OCI-LY7 (cell line): ENCODE measurements at regions not wholly inside any gene's neighbourhood (a gene's known extent, or its start where the extent isn't known, plus 50 kb on each side); places are given as distances from the start of the nearest gene placed in this dataset.

ENCODE experiments used
- BruUV-seq: library from RNA; stranded (reverse); fragments of 400-500 nt; replicated peaks from 2 replicates; lab custom pipeline; 2021; lab: Mats Ljungman, UMichigan
- CTCF ChIA-PET: fragments of 300-600 bp; sonication (Branson Sonifier 250); formaldehyde crosslinking; loops from one replicate; lab custom pipeline; 2022; ENCODE audit warnings: antibody characterized with exemption; ENCODE audit not compliant: unreplicated experiment; lab: Charles Lee
- POLR2A ChIA-PET: fragments of 300-600 bp; sonication (Branson Sonifier 250); formaldehyde crosslinking; loops from one replicate; lab custom pipeline; 2022; ENCODE audit warnings: antibody characterized with exemption; lab: Charles Lee
- DNase-seq: peaks from one replicate; pipeline ENCODE4 v3.0.0-alpha.2; 2015; ENCODE audit warnings: low spot score
- H2AFZ ChIP-seq: fragments of 200-600 bp; sonication (generic), shearing (Covaris generic); 2 replicates; pipeline ENCODE4 v1.6.1; 2014; ENCODE audit warnings: mild to moderate bottlenecking, antibody characterized with exemption, low read length, moderate library complexity
- H3K27ac ChIP-seq: fragments of 200-600 bp; sonication (generic); 2 replicates; pipeline ENCODE4 v1.5.1; 2014; ENCODE audit warnings: mixed run types, low read depth, mild to moderate bottlenecking, moderate library complexity, low read length, inconsistent platforms; ENCODE audit not compliant: poor library complexity, severe bottlenecking
- H3K36me3 ChIP-seq: fragments of 200-600 bp; sonication (generic); 2 replicates; pipeline ENCODE4 v1.6.1; 2014; ENCODE audit warnings: mild to moderate bottlenecking, antibody characterized with exemption, low read length, moderate library complexity, mixed read lengths; ENCODE audit not compliant: insufficient read depth
- H3K4me1 ChIP-seq: fragments of 200-600 bp; sonication (generic); 2 replicates; pipeline ENCODE4 v1.5.1; 2014; ENCODE audit warnings: mild to moderate bottlenecking, low read length; ENCODE audit not compliant: insufficient read depth, poor library complexity, severe bottlenecking
- H3K4me2 ChIP-seq: fragments of 200-600 bp; sonication (generic); 2 replicates; pipeline ENCODE4 v1.6.1; 2014; ENCODE audit warnings: mild to moderate bottlenecking, low read length
- H3K4me3 ChIP-seq: fragments of 200-600 bp; sonication (generic); 2 replicates; pipeline ENCODE4 v1.5.1; 2014; ENCODE audit warnings: mild to moderate bottlenecking, low read depth, low read length; ENCODE audit not compliant: poor library complexity, severe bottlenecking
- H3K79me2 ChIP-seq: fragments of 200-600 bp; sonication (generic); 2 replicates; pipeline ENCODE4 v1.6.1; 2016; ENCODE audit warnings: low read depth, mild to moderate bottlenecking, low read length, moderate library complexity, mixed read lengths; ENCODE audit not compliant: insufficient read depth
- H3K9me2 ChIP-seq: fragments of 200-600 bp; sonication (generic); 2 replicates; pipeline ENCODE4 v1.6.1; 2016; ENCODE audit warnings: mild to moderate bottlenecking, low read length, mixed read lengths; ENCODE audit not compliant: insufficient read depth
- H3K9me3 ChIP-seq: fragments of 200-600 bp; sonication (generic); 2 replicates; pipeline ENCODE4 v1.6.1; 2014; ENCODE audit warnings: mild to moderate bottlenecking, mixed run types, low read length, mixed read lengths
- H4K20me1 ChIP-seq: fragments of 200-600 bp; sonication (generic); 2 replicates; pipeline ENCODE4 v1.6.1; 2014; ENCODE audit warnings: mild to moderate bottlenecking, antibody characterized with exemption, low read length, moderate library complexity, mixed read lengths; ENCODE audit not compliant: insufficient read depth
- EZH2phosphoT487 ChIP-seq: fragments of 200-600 bp; sonication (generic); IDR thresholded peaks from 2 replicates; pipeline ENCODE4 v1.6.1; 2018; ENCODE audit warnings: low read depth, borderline replicate concordance, mild to moderate bottlenecking, mixed run types, antibody characterized with exemption, low read length, moderate library complexity, mixed read lengths
- intact Hi-C: fragments of 100-400 bp; cut with micrococcal nuclease; formaldehyde crosslinking; loops from one replicate; pipeline ENCODE4 v1.10.0; 2022; ENCODE audit not compliant: unreplicated experiment
- TF ChIP-seq, protein P1 (sequence below): fragments of 200-600 bp; sonication (generic); conservative IDR thresholded peaks from 2 replicates; pipeline ENCODE4 v1.5.1; 2014; ENCODE audit warnings: mild to moderate bottlenecking, antibody characterized with exemption, low read length, moderate library complexity, mixed read lengths

DNA sequence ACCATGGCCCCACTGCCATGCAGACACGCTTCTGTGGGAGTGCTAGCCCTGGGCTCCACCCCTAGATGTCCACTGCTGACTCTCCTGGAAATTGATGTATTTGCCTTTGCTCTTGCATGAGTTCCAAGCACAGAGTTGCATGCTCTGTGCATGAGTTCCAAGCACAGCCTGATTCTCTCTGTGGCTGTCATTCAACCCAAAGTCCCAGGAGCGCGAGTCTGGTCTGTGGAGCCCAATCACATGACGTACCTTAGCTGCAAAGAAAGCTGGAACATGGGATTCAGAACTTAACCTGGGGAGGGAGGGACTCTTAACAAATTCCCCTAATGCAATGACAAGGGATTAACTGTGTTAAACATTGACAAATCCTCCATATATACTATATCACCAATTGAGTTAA is 114.3 kb upstream of the SLC24A3 start:
- Histone ChIP-seq H3K9me3 (no peaks in the 10 kb centered on the region), H2AFZ (no peak overlapping the region), H3K9me2 (no peaks in the 10 kb centered on the region), H3K79me2 (no peaks in the 10 kb centered on the region), H3K4me3 (no peak overlapping the region), H4K20me1 (no peaks in the 10 kb centered on the region), H3K27ac (no peak overlapping the region), H3K4me2 (no peak overlapping the region), H3K36me3 (no peaks in the 10 kb centered on the region), H3K4me1 (no peaks in the 10 kb centered on the region)
- TF ChIP-seq, protein P1, sequence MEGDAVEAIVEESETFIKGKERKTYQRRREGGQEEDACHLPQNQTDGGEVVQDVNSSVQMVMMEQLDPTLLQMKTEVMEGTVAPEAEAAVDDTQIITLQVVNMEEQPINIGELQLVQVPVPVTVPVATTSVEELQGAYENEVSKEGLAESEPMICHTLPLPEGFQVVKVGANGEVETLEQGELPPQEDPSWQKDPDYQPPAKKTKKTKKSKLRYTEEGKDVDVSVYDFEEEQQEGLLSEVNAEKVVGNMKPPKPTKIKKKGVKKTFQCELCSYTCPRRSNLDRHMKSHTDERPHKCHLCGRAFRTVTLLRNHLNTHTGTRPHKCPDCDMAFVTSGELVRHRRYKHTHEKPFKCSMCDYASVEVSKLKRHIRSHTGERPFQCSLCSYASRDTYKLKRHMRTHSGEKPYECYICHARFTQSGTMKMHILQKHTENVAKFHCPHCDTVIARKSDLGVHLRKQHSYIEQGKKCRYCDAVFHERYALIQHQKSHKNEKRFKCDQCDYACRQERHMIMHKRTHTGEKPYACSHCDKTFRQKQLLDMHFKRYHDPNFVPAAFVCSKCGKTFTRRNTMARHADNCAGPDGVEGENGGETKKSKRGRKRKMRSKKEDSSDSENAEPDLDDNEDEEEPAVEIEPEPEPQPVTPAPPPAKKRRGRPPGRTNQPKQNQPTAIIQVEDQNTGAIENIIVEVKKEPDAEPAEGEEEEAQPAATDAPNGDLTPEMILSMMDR, result no peak
- no peak for TF ChIP-seq EZH2phosphoT487
- no peak for DNase-seq
- POLR2A ChIA-PET, result interaction anchor here (0.6 kb wide), 1 partner anchor 803 kb away, joined by 3 read pairs; no protein-coding TSS in a partner anchor
- intact Hi-C loops, result no loop called here
- CTCF ChIA-PET, result interaction anchor here (0.6 kb wide), 1 partner anchor 660 kb away, joined by 9 read pairs; no protein-coding TSS in a partner anchor
- BruUV-seq, result no TSS peak

DNA sequence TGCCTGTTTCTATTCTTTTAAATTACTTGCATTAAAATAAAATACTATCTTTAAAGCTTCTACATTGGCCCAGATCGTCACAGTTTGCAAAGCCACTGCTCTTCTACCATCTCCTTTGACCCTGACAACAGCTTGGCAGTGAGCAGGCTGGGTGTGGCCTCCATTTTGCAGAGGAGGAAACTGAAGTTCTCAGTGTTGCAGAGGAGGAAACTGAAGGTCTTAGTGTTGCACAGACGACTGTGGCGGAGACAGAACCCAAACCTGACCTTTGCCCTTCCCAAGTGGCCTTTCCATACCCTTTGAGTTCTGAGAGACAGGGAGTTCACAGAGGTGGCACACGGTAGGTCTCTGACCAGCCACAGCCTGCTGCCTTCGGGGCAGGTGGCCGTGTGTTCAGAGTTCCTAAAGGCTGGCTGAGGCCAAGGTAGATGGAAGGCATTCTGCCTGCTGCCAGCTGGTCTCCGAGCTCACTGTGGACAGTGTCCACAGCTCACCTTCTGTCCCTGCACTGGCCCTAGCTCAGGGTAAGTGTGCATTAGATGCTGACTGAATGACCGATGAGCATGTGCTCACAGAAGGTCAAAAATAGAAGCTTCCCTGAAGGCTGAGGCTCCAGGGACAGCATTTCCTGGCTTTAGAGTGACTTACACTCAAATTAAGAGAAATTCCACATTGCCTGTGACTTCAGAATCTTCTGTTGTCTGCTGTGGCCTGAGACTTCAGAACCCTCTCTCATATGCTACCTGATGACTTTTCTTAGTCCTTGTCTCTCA is 113.5 kb upstream of the SLC24A3 start:
- no TSS peak for BruUV-seq
- CTCF ChIA-PET, result no interaction called here
- no peaks in the 10 kb centered on the region for H4K20me1 ChIP-seq
- no peaks in the 10 kb centered on the region for H3K79me2 ChIP-seq
- H3K27ac ChIP-seq, result no peak overlapping the region
- H2AFZ ChIP-seq, result no peak overlapping the region
- DNase-seq, result no peak
- H3K36me3 ChIP-seq, result no peaks in the 10 kb centered on the region
- H3K9me3 ChIP-seq, result no peaks in the 10 kb centered on the region
- H3K4me2 ChIP-seq, result no peak overlapping the region
- H3K4me3 ChIP-seq, result no peak overlapping the region
- no peaks in the 10 kb centered on the region for H3K9me2 ChIP-seq
- POLR2A ChIA-PET, result interaction anchor here (0.6 kb wide), 1 partner anchor 804 kb away, joined by 3 read pairs; no protein-coding TSS in a partner anchor
- TF ChIP-seq, protein P1, result no peak
- TF ChIP-seq EZH2phosphoT487, result no peak
- H3K4me1 ChIP-seq, result no peaks in the 10 kb centered on the region
- intact Hi-C loops, result no loop called here
